SU-DHL-6 (cell line): ENCODE measurements at regions not wholly inside any gene's neighbourhood (a gene's known extent, or its start where the extent isn't known, plus 50 kb on each side); places are given as distances from the start of the nearest gene placed in this dataset.

Source experiments
- H2AFZ ChIP-seq: fragments of 200-600 bp; sonication (generic); 2 replicates; pipeline ENCODE4 v1.6.1; 2014; ENCODE audit warnings: low read depth, mild to moderate bottlenecking, moderate library complexity, mixed read lengths, antibody characterized with exemption, low read length; ENCODE audit not compliant: severe bottlenecking
- H3F3A ChIP-seq: fragments of 200-600 bp; shearing (Covaris generic); 2 replicates; pipeline ENCODE4 v1.6.0; 2016; ENCODE audit warnings: antibody characterized with exemption, mild to moderate bottlenecking; ENCODE audit not compliant: insufficient read depth
- H3K27ac ChIP-seq: fragments of 200-600 bp; sonication (generic); 2 replicates; pipeline ENCODE4 v1.5.1; 2016; ENCODE audit warnings: low read depth, mild to moderate bottlenecking, low read length, moderate library complexity, mixed read lengths
- H3K27me3 ChIP-seq: fragments of 200-600 bp; sonication (generic), shearing (Covaris generic); 2 replicates; pipeline ENCODE4 v1.6.0; 2014; ENCODE audit warnings: mild to moderate bottlenecking, low read length
- H3K36me3 ChIP-seq: fragments of 200-600 bp; sonication (generic); 2 replicates; pipeline ENCODE4 v1.6.1; 2014; ENCODE audit warnings: mild to moderate bottlenecking, low read length, mixed read lengths
- H3K4me2 ChIP-seq: fragments of 300-600, 200-600 bp; shearing (Covaris generic), sonication (generic); 2 replicates; pipeline ENCODE4 v1.6.0; 2014; ENCODE audit warnings: low read length, low read depth, mild to moderate bottlenecking; ENCODE audit not compliant: poor library complexity, severe bottlenecking
- H3K4me3 ChIP-seq: fragments of 200-600 bp; sonication (generic); 2 replicates; pipeline ENCODE4 v1.5.1; 2014; ENCODE audit warnings: antibody characterized with exemption, low read length, mild to moderate bottlenecking, mixed read lengths; ENCODE audit not compliant: insufficient read depth, poor library complexity, severe bottlenecking
- H3K79me2 ChIP-seq: fragments of 200-600 bp; sonication (generic); 2 replicates; pipeline ENCODE4 v1.6.1; 2014; ENCODE audit warnings: mild to moderate bottlenecking, low read length, moderate library complexity; ENCODE audit not compliant: insufficient read depth
- H3K9ac ChIP-seq: fragments of 200-600 bp; sonication (generic); 2 replicates; pipeline ENCODE4 v1.7.0; 2014; ENCODE audit warnings: mild to moderate bottlenecking, low read length
- H3K9me2 ChIP-seq: fragments of 200-600 bp; sonication (generic); replicated peaks from 2 replicates; pipeline ENCODE4 v1.6.1; 2014; ENCODE audit warnings: low read length; ENCODE audit not compliant: insufficient read depth
- H3K9me3 ChIP-seq: fragments of 200-600 bp; sonication (generic); 2 replicates; pipeline ENCODE4 v1.6.1; 2014; ENCODE audit warnings: low read length, mixed read lengths; ENCODE audit not compliant: insufficient read depth
- H4K20me1 ChIP-seq: fragments of 200-600 bp; sonication (generic); 2 replicates; pipeline ENCODE4 v1.6.1; 2014; ENCODE audit warnings: low read depth, mild to moderate bottlenecking, antibody characterized with exemption, low read length, moderate library complexity, mixed read lengths
- CTCF ChIP-seq: fragments of 200-600 bp; sonication (generic); IDR thresholded peaks from one replicate; pipeline ENCODE4 v1.5.1; 2017; ENCODE audit warnings: antibody characterized with exemption, mild to moderate bottlenecking, low read length, moderate library complexity; ENCODE audit not compliant: insufficient read depth, poor library complexity, severe bottlenecking
- EZH2phosphoT487 ChIP-seq: fragments of 200-600 bp; sonication (generic), shearing (Covaris generic); conservative IDR thresholded peaks from 2 replicates; pipeline ENCODE4 v1.6.1; 2018; ENCODE audit warnings: mild to moderate bottlenecking, antibody characterized with exemption, low read length, moderate library complexity, mixed read lengths

DNA sequence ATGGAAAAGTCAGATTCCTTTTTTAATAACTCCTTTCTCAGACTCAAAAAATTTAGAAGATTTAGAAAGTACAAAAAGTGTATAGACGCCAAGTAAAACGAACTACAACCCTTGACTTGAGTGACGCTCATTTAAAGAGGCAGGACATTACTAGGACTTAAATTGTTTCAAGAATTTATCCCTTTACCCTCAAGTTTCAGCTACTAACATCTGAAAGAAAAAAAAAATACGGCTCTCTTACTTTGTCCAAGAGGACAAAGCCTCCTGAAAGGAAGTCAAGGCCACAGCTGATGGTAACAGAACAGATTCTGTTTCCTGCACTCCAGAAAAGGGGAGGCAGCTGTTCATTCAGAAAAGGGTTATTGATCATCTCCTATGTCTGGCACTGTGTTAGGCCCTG lies 57.6 kb upstream of the PKDCC start:
- no peak overlapping the region for H3K4me2 ChIP-seq
- H3F3A ChIP-seq, result no peaks in the 10 kb centered on the region
- H3K36me3 ChIP-seq, result no peaks in the 10 kb centered on the region
- H3K9me3 ChIP-seq, result no peaks in the 10 kb centered on the region
- H3K79me2 ChIP-seq, result no peaks in the 10 kb centered on the region
- H3K27me3 ChIP-seq, result no peaks in the 10 kb centered on the region
- H4K20me1 ChIP-seq, result no peaks in the 10 kb centered on the region
- H3K9ac ChIP-seq, result no peak overlapping the region
- no peak overlapping the region for H3K27ac ChIP-seq
- no peak overlapping the region for H3K4me3 ChIP-seq
- TF ChIP-seq CTCF, result no peak
- TF ChIP-seq EZH2phosphoT487, result no peak
- H3K9me2 ChIP-seq, result no peaks in the 10 kb centered on the region
- H2AFZ ChIP-seq, result no peak overlapping the region

- no peaks in the 10 kb centered on the region for H3K9me2 ChIP-seq
- H2AFZ ChIP-seq, result no peak overlapping the region
- H3K79me2 ChIP-seq, result no peaks in the 10 kb centered on the region
- H3K9me3 ChIP-seq, result no peaks in the 10 kb centered on the region
- no peak overlapping the region for H3K9ac ChIP-seq
- H3K27ac ChIP-seq, result no peak overlapping the region
- H4K20me1 ChIP-seq, result no peaks in the 10 kb centered on the region
- TF ChIP-seq EZH2phosphoT487, result no peak
- TF ChIP-seq CTCF, result no peak
- no peaks in the 10 kb centered on the region for H3F3A ChIP-seq
- H3K27me3 ChIP-seq, result no peaks in the 10 kb centered on the region
- H3K4me3 ChIP-seq, result no peak overlapping the region
- H3K4me2 ChIP-seq, result no peak overlapping the region
- H3K36me3 ChIP-seq, result no peaks in the 10 kb centered on the region
Measured at GRCh38 chr2:41990688-41991087, 57.1 kb upstream of the PKDCC start.

GRCh38 chr2:41992056-41992642 lies 55.7 kb upstream of the PKDCC start:
- Histone ChIP-seq H3K9me3 (no peaks in the 10 kb centered on the region), H3K4me2 (no peak overlapping the region), H3K27ac (no peak overlapping the region), H3K27me3 (no peaks in the 10 kb centered on the region), H3K36me3 (no peaks in the 10 kb centered on the region), H3K79me2 (no peaks in the 10 kb centered on the region), H3K9ac (no peak overlapping the region), H3K4me3 (no peak overlapping the region), H4K20me1 (no peaks in the 10 kb centered on the region), H3K9me2 (no peaks in the 10 kb centered on the region), H2AFZ (no peak overlapping the region), H3F3A (no peaks in the 10 kb centered on the region)
- TF ChIP-seq CTCF, result no peak
